IPS DF 6.9 (cell line): ENCODE measurements at regions not wholly inside any gene's neighbourhood (a gene's known extent, or its start where the extent isn't known, plus 50 kb on each side); places are given as distances from the start of the nearest gene placed in this dataset.

Experiments used
- DNase-seq: peaks from one replicate; pipeline ENCODE4 v3.0.0-alpha.2; 2013; ENCODE audit warnings: low read depth, low spot score
- H3K27ac ChIP-seq: one replicate; pipeline ENCODE4 v1.5.1; 2013; ENCODE audit warnings: low read length, control low read depth
- H3K27me3 ChIP-seq: 2 replicates; pipeline ENCODE4 v1.6.1; 2013; ENCODE audit warnings: mild to moderate bottlenecking, low read length; ENCODE audit not compliant: control insufficient read depth, insufficient read depth
- H3K36me3 ChIP-seq: 2 replicates; pipeline ENCODE4 v1.6.1; 2013; ENCODE audit warnings: low read length; ENCODE audit not compliant: control insufficient read depth, insufficient read depth
- H3K4me1 ChIP-seq: 2 replicates; pipeline ENCODE4 v1.6.1; 2013; ENCODE audit warnings: low read length; ENCODE audit not compliant: control insufficient read depth, insufficient read depth
- H3K4me3 ChIP-seq: 2 replicates; pipeline ENCODE4 v1.5.1; 2013; ENCODE audit warnings: mild to moderate bottlenecking, low read length
- H3K9me3 ChIP-seq: 2 replicates; pipeline ENCODE4 v1.6.1; 2013; ENCODE audit warnings: low read length, inconsistent platforms; ENCODE audit not compliant: control insufficient read depth, insufficient read depth
- whole genome bisulfite sequencing: extraction: QIAGEN DNeasy Blood & Tissue Kit; methylation state at CpG from one replicate; pipeline ENCODE4 v1.1.7; 2013; ENCODE audit warnings: mixed read lengths, missing lambda C conversion rate; ENCODE audit not compliant: insufficient read length, insufficient coverage; 5-methylcytosine and 5-hydroxymethylcytosine counted together

DNA sequence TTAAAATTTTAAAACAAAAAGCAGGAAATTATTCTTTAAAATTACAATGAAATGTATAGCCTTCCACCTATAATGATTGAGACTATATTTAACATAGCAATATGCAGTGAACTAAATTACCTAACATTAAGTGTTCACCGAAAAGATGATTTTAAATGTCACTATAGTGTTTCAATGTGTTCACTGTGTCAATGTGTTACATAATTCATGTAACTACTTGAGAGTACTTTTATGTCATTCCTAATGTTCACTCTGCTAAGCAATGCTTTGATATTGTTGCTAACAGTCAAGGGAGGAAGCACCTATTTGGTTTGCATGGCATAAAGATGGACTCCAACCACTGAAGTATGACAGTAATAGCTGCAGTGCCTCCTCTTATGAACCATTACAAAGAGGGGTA is 629.8 kb upstream of the C9orf72 start:
- Histone ChIP-seq H3K27me3 (no peaks in the 10 kb centered on the region), H3K9me3 (no peaks in the 10 kb centered on the region), H3K4me3 (no peak overlapping the region), H3K27ac (no peak overlapping the region), H3K4me1 (no peaks in the 10 kb centered on the region), H3K36me3 (no peaks in the 10 kb centered on the region)
- WGBS: no CpG with 5 or more reads among the region's 1 CpG
- no peak for DNase-seq

DNA sequence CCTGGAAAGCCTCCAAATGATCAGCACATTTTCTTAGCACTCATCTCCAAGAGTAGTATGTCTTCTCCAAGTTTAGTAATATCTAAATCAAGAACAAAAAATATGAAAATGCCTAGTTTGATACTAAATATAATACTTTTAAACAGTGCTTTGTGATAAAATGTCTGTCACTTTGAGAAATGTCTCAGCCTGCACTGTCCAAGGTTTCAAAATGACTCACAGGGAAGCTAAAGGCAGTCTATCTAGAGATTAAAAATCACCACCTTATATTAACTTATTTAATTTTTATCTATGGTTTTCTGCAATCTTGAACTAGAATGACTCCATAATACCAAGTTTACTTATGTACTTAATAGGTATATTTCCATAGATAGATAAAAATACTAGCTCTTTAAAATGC is 633.0 kb upstream of the C9orf72 start:
- H3K4me1 ChIP-seq: no peaks in the 10 kb centered on the region
- H3K36me3 ChIP-seq: no peaks in the 10 kb centered on the region
- H3K27ac ChIP-seq: no peak overlapping the region
- no peak overlapping the region for H3K4me3 ChIP-seq
- DNase-seq: no peak
- H3K27me3 ChIP-seq: no peaks in the 10 kb centered on the region
- H3K9me3 ChIP-seq: no peaks in the 10 kb centered on the region

DNA sequence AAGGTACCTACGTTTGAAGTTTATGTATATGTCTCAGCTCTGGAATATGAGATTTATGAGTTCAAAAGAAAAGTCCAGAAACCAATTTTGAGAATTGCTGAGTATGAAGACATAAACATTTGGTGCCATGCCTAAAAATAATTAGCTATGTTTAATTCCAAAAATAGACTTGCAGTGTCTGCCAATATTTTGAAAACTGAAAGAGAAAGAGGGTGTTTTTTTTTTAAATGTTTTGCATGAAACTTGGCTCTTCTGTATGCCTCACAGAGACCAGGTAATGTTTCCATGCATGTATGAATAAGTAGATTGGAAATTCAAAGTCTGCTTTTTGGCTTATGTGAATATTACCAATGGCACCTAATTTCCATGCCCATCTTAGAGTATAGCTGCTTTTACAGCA is 634.4 kb upstream of the C9orf72 start:
- no peak for DNase-seq
- no CpG with 5 or more reads among the region's 1 CpG for WGBS
- Histone ChIP-seq H3K9me3 (no peaks in the 10 kb centered on the region), H3K36me3 (no peaks in the 10 kb centered on the region), H3K4me3 (no peak overlapping the region), H3K27ac (no peak overlapping the region), H3K27me3 (no peaks in the 10 kb centered on the region), H3K4me1 (no peaks in the 10 kb centered on the region)

DNA sequence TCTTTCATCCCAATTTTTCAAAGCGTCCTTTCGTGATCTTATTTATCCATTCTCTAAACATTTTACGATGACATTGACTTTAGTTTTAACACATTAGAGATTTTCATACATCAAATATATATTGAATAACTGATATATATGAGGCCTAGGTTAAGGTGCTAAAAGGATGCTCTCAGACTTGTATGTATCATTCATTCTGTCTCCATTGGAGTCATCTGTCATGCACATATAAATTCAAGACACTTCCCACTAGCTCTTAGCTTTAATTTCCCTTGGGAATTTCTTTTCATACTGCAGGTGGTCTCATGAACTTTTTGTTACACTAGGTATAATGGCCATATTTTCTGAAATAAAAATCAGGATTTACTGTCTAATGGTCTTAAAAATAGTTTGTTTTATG is 635.8 kb upstream of the C9orf72 start:
- WGBS: no CpG with 5 or more reads among the region's 3 CpGs
- Histone ChIP-seq H3K36me3 (no peaks in the 10 kb centered on the region), H3K9me3 (no peaks in the 10 kb centered on the region), H3K4me3 (no peak overlapping the region), H3K27me3 (no peaks in the 10 kb centered on the region), H3K27ac (no peak overlapping the region), H3K4me1 (no peaks in the 10 kb centered on the region)
- no peak for DNase-seq

DNA sequence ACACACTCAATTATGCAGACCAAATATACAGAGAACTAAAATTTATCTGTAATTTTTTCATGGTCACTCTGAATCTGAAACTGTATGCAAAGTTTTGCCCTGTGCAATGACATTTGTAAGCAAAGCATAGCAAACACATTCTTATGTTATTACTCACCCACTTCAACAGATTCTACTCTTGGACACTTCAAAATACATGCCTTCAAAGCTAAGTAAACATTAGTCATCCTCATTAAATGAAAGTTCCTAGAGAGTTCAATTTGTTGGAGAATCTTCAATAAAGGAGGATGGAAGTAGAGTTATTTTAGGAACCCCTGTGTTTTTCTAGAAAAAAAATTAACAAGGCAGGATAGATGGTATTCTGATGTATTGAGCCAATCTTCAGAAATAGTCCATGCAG is 639.7 kb upstream of the C9orf72 start:
- no peak overlapping the region for H3K4me3 ChIP-seq
- no peaks in the 10 kb centered on the region for H3K36me3 ChIP-seq
- no peaks in the 10 kb centered on the region for H3K4me1 ChIP-seq
- H3K9me3 ChIP-seq: no peaks in the 10 kb centered on the region
- H3K27me3 ChIP-seq: no peaks in the 10 kb centered on the region
- H3K27ac ChIP-seq: no peak overlapping the region
- DNase-seq: no peak

DNA sequence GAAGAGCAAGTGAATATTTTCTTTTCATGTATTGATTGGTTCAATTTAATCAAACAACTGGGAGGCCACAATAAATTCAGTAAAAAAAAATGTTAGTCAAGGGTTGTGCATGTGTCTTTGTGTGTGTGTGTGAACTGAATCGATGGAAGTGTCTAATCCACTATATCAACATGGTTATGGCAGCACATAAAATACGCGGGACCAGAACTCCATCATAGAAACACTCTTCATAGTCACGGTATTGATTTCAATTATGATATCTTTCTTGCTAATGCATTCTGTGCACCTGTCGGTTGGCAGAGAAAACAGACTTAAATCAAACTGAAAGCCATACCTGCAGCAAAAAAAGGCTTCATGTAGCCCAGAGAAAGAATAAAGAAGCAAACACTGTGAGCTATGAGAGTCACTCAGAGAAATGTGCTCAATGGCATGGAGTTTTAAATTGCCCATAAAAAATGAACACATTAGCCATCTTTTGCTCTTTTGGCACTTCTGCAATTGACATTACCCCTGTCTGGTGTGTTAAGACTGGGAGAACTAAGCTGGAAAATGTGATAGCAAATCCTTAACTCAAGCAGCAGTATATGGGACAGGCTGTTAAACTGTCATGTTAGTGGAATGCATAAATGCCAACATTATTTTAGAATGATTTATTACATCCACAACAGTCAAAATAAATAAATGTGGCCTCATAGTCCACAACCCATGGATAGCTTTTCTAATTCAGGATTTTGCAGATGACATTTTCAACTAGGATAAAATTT is 642.4 kb upstream of the C9orf72 start:
- Histone ChIP-seq H3K27me3 (no peaks in the 10 kb centered on the region), H3K27ac (no peak overlapping the region), H3K4me3 (no peak overlapping the region), H3K9me3 (no peaks in the 10 kb centered on the region), H3K4me1 (no peaks in the 10 kb centered on the region), H3K36me3 (no peaks in the 10 kb centered on the region)
- WGBS: no CpG with 5 or more reads among the region's 5 CpGs
- no peak for DNase-seq

DNA sequence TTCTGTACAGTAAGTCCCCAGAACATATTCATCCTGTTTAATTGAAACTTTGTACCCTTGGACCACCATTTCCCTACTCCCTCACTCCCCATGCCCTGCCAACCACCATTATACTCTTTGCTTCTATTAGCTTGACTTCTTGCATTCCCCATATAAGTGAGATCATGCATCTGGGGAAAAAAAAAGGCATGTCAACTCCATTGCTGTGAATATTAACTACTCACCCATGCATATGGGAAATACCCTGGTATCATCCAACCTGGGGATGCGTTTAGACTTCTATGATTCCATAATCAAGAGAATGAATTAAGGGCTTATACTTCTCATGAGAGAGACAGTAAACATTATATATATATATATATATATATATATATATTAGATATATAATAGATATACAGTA is 659.4 kb upstream of the C9orf72 start:
- no peak overlapping the region for H3K4me3 ChIP-seq
- DNase-seq: no peak
- no peaks in the 10 kb centered on the region for H3K27me3 ChIP-seq
- no peaks in the 10 kb centered on the region for H3K9me3 ChIP-seq
- no CpG with 5 or more reads among the region's 1 CpG for WGBS
- no peak overlapping the region for H3K27ac ChIP-seq
- H3K4me1 ChIP-seq: no peaks in the 10 kb centered on the region
- no peaks in the 10 kb centered on the region for H3K36me3 ChIP-seq

DNA sequence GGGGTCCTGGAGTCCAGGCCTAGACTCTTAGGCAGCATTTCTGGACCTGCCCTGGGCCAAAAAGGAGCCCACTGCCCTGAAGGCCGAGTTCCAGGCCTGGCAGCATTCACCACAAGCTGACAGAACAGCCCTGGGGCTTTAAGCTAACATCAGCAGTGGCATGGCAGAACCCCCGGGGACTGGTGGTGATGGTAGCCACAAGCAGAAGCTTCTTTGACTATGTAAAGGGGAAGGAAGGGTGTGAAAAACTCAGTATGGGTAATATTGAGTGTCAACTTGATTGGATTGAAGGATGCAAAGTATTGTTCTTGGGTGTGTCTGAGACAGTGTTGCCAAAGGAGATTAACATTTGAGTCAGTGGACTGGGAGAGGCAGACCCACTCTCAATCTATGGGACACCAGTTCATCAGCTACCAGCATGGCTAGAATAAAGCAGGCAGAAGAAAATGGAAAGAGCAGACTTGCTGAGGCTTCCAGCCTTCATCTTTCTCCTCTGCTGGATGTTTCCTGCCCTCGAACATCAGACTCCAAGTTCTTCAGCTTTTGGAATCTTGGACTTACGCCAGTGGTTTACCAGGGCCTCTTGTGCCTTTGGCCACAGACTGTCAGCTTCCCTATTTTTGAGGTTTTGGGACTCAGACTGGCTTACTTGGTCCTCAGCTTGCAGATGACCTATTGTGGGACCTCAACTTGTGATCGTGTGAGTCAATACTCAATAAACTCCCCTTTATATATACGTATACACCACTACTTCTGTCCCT is 661.0 kb upstream of the C9orf72 start:
- WGBS: no CpG with 5 or more reads among the region's 6 CpGs
- Histone ChIP-seq H3K9me3 (no peaks in the 10 kb centered on the region), H3K4me3 (no peak overlapping the region), H3K27me3 (no peaks in the 10 kb centered on the region), H3K4me1 (no peaks in the 10 kb centered on the region), H3K36me3 (no peaks in the 10 kb centered on the region), H3K27ac (no peak overlapping the region)
- DNase-seq: no peak

DNA sequence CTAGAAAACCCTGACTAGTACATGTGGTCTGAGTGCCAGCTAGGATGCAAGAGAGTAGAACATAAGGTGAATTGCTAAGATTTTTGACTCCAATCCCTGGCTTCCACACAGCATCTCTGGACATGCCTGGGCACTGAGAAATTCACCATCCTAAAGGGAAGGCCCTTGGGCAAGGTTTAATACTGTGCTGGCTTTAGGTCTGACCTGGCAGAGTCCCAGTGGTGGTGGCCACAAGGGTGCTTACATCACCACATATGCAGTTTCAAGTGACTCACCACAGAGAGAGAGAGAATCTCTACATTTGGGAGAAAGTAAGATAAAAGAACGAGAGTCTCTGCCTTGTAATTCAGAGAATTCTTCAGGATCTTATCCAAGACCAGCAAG is 661.6 kb upstream of the C9orf72 start:
- Histone ChIP-seq H3K27ac (no peak overlapping the region), H3K4me3 (no peak overlapping the region), H3K36me3 (no peaks in the 10 kb centered on the region), H3K9me3 (no peaks in the 10 kb centered on the region), H3K27me3 (no peaks in the 10 kb centered on the region), H3K4me1 (no peaks in the 10 kb centered on the region)
- DNase-seq: no peak
- WGBS: no CpG with 5 or more reads among the region's 1 CpG

DNA sequence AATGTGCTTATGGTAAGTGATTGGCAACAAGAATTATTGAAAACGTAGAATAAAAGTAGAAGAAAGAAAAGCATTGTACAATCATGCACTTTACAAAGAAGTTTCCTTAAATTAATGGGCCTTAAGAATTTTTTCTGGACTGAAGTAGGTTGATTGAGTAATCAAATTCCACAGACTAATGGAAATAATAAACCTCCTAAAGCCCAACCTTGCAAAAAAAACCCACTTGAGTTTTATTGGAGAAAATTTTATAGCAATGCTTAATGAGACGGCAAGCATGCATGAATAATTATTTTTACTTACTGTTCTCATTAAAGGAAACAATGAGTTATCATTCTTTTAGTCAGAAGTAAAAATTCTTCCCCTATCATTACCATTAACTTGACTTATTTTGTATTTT is 676.1 kb upstream of the C9orf72 start:
- no CpG with 5 or more reads among the region's 2 CpGs for WGBS
- no peaks in the 10 kb centered on the region for H3K9me3 ChIP-seq
- no peaks in the 10 kb centered on the region for H3K36me3 ChIP-seq
- no peaks in the 10 kb centered on the region for H3K27me3 ChIP-seq
- no peak overlapping the region for H3K27ac ChIP-seq
- H3K4me1 ChIP-seq: no peaks in the 10 kb centered on the region
- H3K4me3 ChIP-seq: no peak overlapping the region
- no peak for DNase-seq

DNA sequence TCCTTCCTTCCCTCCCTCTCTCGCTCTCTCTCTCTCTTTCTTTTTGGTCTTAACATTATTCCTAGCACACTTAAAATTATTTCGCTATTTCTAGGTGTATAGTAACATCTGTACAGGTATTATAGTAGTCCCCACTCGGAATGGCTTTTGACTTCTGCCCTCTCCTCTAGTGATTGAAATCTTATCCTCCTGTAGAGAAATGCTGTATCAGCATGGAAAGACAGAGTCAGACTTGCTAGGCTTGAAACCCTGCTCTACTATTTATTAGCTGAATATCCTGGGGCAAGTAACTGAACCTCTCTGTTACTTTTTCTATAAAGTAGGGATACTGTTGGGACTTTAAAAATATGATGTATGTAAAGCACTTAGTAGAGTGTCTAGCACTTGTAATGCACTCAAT is 681.9 kb upstream of the C9orf72 start:
- no peaks in the 10 kb centered on the region for H3K27me3 ChIP-seq

More for the DNA sequence above, 681.9 kb upstream of the C9orf72 start:
- Histone ChIP-seq H3K27ac (no peak overlapping the region), H3K4me3 (no peak overlapping the region), H3K4me1 (no peaks in the 10 kb centered on the region), H3K36me3 (no peaks in the 10 kb centered on the region), H3K9me3 (no peaks in the 10 kb centered on the region)
- WGBS: no CpG with 5 or more reads among the region's 3 CpGs
- DNase-seq: no peak
